ENCODE measurements at regions not wholly inside any gene's neighbourhood (a gene's known extent, or its start where the extent isn't known, plus 50 kb on each side); places are given as distances from the start of the nearest gene placed in this dataset.
"Not testable (repeated sequence)": the region's sequence is repeated elsewhere in the genome, so short reads cannot be mapped to it uniquely, and the experiment has no call there.

- DNase-seq, result no peak
Observed at GRCh38 chr4:27381815-27382214, 521.2 kb downstream of the STIM2 start.

- DNase-seq, result no peak
Observed at GRCh38 chr4:27387711-27388110, 527.1 kb downstream of the STIM2 start.

GRCh38 chr4:27397886-27398285 is 537.2 kb downstream of the STIM2 start:
- DNase-seq, result no peak

DNA sequence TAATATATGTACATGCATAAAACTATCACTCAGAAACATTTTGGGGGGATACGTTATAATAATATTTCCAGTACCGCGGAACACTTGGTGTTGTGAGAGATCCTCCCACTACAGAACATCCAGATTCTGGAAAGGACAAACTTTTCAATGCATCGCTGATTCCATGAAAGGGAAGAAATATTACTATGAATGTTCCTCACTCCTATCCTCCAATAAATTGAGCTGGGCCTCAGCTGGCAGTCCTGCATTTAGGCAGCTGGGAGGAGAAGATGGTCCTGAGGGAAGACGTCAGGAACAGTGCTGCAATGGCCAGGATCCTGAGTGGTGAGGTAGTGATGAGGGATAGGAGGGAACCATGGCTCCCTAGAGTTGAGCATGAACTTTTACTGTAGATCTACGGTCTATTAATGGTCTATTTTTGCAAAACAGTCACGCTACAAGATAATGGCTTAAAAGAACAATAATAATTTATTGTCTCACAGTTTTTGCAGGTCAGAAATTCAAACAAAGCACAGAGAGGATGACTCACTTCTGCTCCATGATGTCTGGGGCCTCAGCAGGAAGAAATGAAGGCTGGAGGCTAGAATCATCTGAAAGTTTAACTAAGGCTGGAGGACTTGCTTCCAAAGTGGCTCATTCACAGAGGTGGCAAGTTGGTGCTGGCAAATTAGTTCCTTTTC is 538.1 kb downstream of the STIM2 start:
- DNase-seq, result no peak

- DNase-seq, result no peak
Observed at GRCh38 chr4:27407616-27408015, 547.0 kb downstream of the STIM2 start.

DNA sequence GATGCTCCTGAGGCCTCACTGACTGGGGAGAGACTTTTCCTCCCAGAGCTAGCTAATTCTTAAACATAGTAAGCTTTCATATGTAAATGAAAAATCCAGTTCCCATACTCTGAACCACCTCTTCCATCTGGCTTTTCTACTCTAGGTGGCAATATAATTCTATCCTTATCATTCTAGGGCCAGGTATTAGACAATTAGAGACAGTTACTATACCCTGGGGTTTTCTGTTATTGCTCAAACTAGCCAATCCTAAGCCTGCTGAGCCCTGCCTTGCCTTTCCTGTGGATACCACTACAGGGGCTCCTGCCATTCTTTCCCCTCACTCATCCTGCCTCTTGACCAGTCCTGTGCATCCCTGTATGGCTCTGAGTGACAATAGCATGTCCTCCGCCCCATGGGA is 552.0 kb downstream of the STIM2 start:
- peak; percentile 65 for DNase-seq

GRCh38 chr4:27414887-27415731 is 554.5 kb downstream of the STIM2 start:
- no peak for DNase-seq

DNA sequence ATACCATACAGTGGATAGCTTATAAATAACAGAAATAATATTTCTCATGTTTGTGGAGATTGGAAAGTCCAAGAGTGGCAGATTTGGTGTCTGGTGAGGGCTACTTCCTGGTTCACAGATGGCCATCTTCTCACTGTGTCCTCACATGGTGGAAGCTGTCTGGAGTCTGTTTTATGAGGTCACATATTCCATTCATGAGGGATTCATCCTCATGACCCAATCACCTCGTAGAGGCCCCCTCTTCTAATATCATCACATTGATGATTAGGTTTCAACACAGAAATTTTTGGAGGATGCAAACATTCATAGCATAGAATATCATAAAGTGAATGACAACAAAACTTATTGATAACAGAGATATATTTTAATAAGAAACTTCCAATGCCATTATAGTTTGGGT is 568.0 kb downstream of the STIM2 start:
- no peak for DNase-seq

DNA sequence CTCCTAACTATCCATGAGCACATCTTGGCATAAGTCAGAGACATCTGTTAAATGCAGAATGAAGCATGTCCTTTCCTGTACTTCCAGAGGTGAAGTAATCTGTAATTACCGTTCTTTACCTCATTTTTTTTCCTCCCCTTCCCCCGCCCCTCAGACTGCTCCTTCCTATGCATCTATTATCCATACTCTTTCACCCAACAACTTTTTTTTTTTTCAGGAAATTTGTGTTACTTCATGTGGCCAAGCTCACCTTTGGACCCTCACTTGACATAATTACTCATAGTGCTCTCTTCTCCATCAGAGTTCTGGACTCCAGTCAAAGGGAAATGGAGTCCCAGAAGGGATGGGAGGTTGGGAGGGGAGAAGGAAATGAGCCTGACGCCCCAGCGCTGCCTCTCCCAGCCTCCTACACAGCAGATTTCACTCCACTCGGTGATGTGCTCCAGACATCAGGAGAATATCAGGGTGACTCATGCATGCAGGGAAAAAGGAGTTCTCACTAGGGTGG is 568.8 kb downstream of the STIM2 start:
- no peak for DNase-seq

DNA sequence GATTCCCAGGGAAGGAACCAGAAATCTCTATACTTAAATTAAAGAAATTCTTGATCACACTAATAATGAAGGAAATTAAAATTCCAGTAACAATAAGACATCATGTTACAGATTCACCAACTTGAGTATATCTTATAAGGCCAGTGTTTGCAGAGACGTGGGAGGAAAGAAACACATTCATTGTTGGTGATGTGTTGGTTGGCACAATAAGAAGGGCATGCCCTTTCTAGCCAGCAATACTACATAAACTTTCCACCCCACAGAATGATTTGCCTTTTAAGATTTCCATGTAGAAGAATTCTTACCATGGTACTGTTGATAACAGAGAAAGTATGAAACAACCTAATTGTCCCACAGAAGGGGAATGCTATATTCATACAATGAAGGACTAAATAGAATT is 581.5 kb downstream of the STIM2 start:
- DNase-seq, result no peak

GRCh38 chr4:27442661-27443060 is 582.0 kb downstream of the STIM2 start:
- not testable (repeated sequence) for DNase-seq

DNA sequence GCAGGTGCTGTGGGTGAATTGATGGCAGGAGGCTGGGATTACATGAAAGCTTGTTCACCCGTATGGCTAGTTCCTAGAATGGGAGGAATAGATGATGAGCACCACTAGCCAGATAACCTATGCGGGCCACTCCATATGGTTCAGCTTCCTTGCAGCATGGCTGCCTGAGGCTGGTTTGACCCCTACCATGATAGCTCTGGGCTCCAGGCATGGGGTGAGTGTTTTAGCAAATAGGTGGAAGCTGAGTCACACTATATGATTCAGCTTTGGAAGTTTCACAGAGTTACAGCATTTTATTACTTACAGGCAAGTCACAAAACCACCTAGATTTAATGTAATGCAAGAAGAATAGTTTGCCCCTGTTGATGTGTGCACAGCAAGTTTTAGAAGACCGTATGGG is 603.2 kb downstream of the STIM2 start:
- DNase-seq, result peak; percentile 41

GRCh38 chr4:27467351-27467750 is 606.7 kb downstream of the STIM2 start:
- no peak for DNase-seq

GRCh38 chr4:27472364-27472763 is 611.7 kb downstream of the STIM2 start:
- no peak for DNase-seq

- no peak for DNase-seq
Observed at GRCh38 chr4:27474691-27475090, 614.0 kb downstream of the STIM2 start.

- no peak for DNase-seq
Observed at GRCh38 chr4:27484216-27484615, 623.6 kb downstream of the STIM2 start.

DNA sequence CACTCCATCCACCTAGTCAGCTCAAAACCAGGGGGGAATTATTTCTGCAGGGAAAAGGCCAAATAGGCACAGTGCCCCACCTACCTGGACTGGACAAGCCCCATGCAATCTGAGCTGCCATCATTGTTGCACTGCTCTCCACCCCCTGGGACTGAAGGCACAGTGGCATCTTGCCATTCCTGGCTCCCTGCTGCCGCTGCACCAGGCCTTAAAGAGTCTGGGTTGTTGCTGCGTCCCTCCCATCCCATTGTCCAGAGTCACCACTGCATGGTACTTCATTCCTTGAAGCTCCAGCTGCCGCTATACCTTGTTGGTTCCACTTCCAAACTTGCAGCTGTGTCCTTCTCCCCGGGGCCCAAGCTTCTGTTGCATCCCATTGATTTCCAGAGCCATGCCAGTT is 629.7 kb downstream of the STIM2 start:
- DNase-seq, result no peak

- DNase-seq, result no peak
Observed at GRCh38 chr4:27490766-27491165, 630.1 kb downstream of the STIM2 start.

DNA sequence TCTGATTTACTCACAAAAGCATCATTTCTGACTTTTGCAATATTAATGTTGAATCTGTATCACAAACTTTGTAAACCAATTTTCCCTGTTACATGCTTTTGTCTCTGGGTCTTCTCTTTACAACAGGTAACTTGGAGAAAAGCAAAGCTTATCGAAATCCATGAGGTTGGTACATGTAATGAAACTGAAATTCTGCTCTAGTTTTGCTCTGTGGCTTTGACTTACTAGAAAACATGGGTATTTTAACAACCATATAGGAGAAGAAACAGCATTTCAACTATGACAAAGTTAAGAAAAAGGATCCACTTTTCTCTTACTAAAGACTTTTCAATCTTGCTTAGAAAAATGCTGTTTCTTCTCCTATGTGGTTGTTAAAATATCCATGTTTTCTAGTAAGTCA is 645.8 kb downstream of the STIM2 start:
- no peak for DNase-seq

GRCh38 chr4:27514711-27515110 is 654.1 kb downstream of the STIM2 start:
- peak; percentile 91 for DNase-seq

- peak; percentile 93 for DNase-seq
Observed at GRCh38 chr4:27515140-27515539, 654.5 kb downstream of the STIM2 start.

- DNase-seq, result no peak
Observed at GRCh38 chr4:27518876-27519275, 658.2 kb downstream of the STIM2 start.

DNA sequence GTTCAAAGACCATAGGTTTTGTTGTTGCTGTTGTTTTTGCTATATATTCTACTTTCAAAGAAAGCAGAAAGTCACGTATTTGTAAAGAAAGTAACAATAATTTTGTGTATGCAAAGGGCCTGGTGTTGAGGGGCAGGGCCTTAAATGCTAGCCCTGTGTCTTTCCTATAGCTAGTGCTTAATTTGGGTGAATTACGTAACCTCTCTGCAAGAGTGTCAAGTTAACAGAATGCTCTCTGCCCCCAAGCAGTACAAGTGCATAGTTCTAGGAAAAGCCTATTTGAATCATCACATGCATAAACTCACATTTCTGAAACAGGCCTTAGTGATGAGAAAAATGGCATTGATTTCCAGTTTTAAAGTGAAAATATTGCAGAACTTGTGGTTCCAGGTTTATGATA is 663.6 kb downstream of the STIM2 start:
- peak; percentile 91 for DNase-seq

- no peak for DNase-seq
Observed at GRCh38 chr4:27534488-27534887, 673.8 kb downstream of the STIM2 start.

Data from OCI-M1 (cell line).